ENCODE measurements at regions not wholly inside any gene's neighbourhood (a gene's known extent, or its start where the extent isn't known, plus 50 kb on each side); places are given as distances from the start of the nearest gene placed in this dataset.

DNA sequence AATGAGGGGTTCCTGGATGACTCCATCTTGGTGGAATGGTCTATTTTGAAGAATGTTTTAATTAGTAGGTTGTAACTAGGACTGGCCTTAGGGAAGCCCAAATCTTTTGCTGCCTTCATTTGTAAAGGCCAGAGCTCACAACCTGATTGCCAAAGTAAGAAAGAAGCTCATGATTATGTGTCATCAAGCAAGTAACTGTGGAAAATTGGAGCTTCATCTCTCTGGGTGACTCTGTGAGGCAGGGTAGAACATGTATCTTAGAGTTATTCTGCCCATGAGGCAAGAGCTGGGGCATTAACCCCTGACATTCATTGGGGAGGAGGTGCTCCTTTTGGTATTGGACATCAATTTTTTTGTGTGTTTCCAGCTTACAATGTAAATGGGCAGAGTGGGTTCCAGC, 273.9 kb upstream of the JAG1 start:
- H3K4me2 ChIP-seq (ENCODE audit: low read length) = no peak overlapping the region
- H3K79me2 ChIP-seq (ENCODE audit: insufficient read depth, low read depth, low read length) = no peaks in the 10 kb centered on the region
- no peaks in the 10 kb centered on the region for H3K4me1 ChIP-seq (ENCODE audit: insufficient read depth, low read length, poor library complexity, severe bottlenecking)
- DNase-seq (ENCODE audit: low spot score) = no peak
- CTCF ChIA-PET (ENCODE audit: unreplicated experiment) = no interaction called here
- no TSS peak for BruUV-seq (replicated peaks)
- H3K36me3 ChIP-seq (ENCODE audit: insufficient read depth, low read length) = no peaks in the 10 kb centered on the region
- POLR2A ChIA-PET = no interaction called here
- no peaks in the 10 kb centered on the region for H3K9me2 ChIP-seq (ENCODE audit: insufficient read depth, low read length)
- H3K9me3 ChIP-seq (ENCODE audit: low read length) = no peaks in the 10 kb centered on the region
- H2AFZ ChIP-seq (ENCODE audit: low read length) = no peak overlapping the region
- intact Hi-C loops (cut with micrococcal nuclease; ENCODE audit: unreplicated experiment) = no loop called here
- no peak overlapping the region for H3K27ac ChIP-seq (ENCODE audit: low read depth, low read length, poor library complexity, severe bottlenecking)
- H4K20me1 ChIP-seq (ENCODE audit: insufficient read depth, low read length) = no peaks in the 10 kb centered on the region
- TF ChIP-seq EZH2phosphoT487 (IDR thresholded peaks at IDR 0.05; ENCODE audit: borderline replicate concordance, low read depth, low read length) (no peak), CTCF (conservative IDR thresholded peaks at IDR 0.05; ENCODE audit: low read length) (no peak)
- no peak overlapping the region for H3K4me3 ChIP-seq (ENCODE audit: low read depth, low read length, poor library complexity, severe bottlenecking)

- BruUV-seq (replicated peaks) = no TSS peak
- POLR2A ChIA-PET = interaction anchor here (1.0 kb wide), 1 partner anchor 55 kb away, joined by 3 read pairs; no protein-coding TSS in a partner anchor
- Histone ChIP-seq H3K4me2 (ENCODE audit: low read length) (no peak overlapping the region), H2AFZ (ENCODE audit: low read length) (no peak overlapping the region), H4K20me1 (ENCODE audit: insufficient read depth, low read length) (no peaks in the 10 kb centered on the region), H3K36me3 (ENCODE audit: insufficient read depth, low read length) (no peaks in the 10 kb centered on the region), H3K27ac (ENCODE audit: low read depth, low read length, poor library complexity, severe bottlenecking) (no peak overlapping the region), H3K9me2 (ENCODE audit: insufficient read depth, low read length) (no peaks in the 10 kb centered on the region), H3K4me1 (ENCODE audit: insufficient read depth, low read length, poor library complexity, severe bottlenecking) (no peaks in the 10 kb centered on the region), H3K79me2 (ENCODE audit: insufficient read depth, low read depth, low read length) (no peaks in the 10 kb centered on the region), H3K4me3 (ENCODE audit: low read depth, low read length, poor library complexity, severe bottlenecking) (no peak overlapping the region), H3K9me3 (ENCODE audit: low read length) (no peaks in the 10 kb centered on the region)
- CTCF ChIA-PET (ENCODE audit: unreplicated experiment) = no interaction called here
- DNase-seq (ENCODE audit: low spot score) = no peak
- intact Hi-C loops (cut with micrococcal nuclease; ENCODE audit: unreplicated experiment) = no loop called here
- TF ChIP-seq CTCF (conservative IDR thresholded peaks at IDR 0.05; ENCODE audit: low read length) (no peak), EZH2phosphoT487 (IDR thresholded peaks at IDR 0.05; ENCODE audit: borderline replicate concordance, low read depth, low read length) (no peak)
Observed at GRCh38 chr20:10949930-10950783, 276.4 kb upstream of the JAG1 start.

- intact Hi-C loops (cut with micrococcal nuclease; ENCODE audit: unreplicated experiment) = no loop called here
- Histone ChIP-seq H3K4me3 (ENCODE audit: low read depth, low read length, poor library complexity, severe bottlenecking) (no peak overlapping the region), H4K20me1 (ENCODE audit: insufficient read depth, low read length) (no peaks in the 10 kb centered on the region), H3K4me2 (ENCODE audit: low read length) (no peak overlapping the region), H2AFZ (ENCODE audit: low read length) (no peak overlapping the region), H3K36me3 (ENCODE audit: insufficient read depth, low read length) (no peaks in the 10 kb centered on the region), H3K9me2 (ENCODE audit: insufficient read depth, low read length) (no peaks in the 10 kb centered on the region), H3K4me1 (ENCODE audit: insufficient read depth, low read length, poor library complexity, severe bottlenecking) (no peaks in the 10 kb centered on the region), H3K27ac (ENCODE audit: low read depth, low read length, poor library complexity, severe bottlenecking) (no peak overlapping the region), H3K79me2 (ENCODE audit: insufficient read depth, low read depth, low read length) (no peaks in the 10 kb centered on the region), H3K9me3 (ENCODE audit: low read length) (no peaks in the 10 kb centered on the region)
- POLR2A ChIA-PET = no interaction called here
- no peak for TF ChIP-seq EZH2phosphoT487 (IDR thresholded peaks at IDR 0.05; ENCODE audit: borderline replicate concordance, low read depth, low read length)
- no peak for TF ChIP-seq CTCF (conservative IDR thresholded peaks at IDR 0.05; ENCODE audit: low read length)
- CTCF ChIA-PET (ENCODE audit: unreplicated experiment) = no interaction called here
- no peak for DNase-seq (ENCODE audit: low spot score)
- no TSS peak for BruUV-seq (replicated peaks)
Observed at GRCh38 chr20:10951216-10951615, 277.4 kb upstream of the JAG1 start.
